Panc1 (cell line): ENCODE measurements at regions not wholly inside any gene's neighbourhood (a gene's known extent, or its start where the extent isn't known, plus 50 kb on each side); places are given as distances from the start of the nearest gene placed in this dataset.

Experiments
- ATAC-seq: fragments of 200-7000 bp; cut with Tn5 transposase; 2 replicates; pipeline ENCODE4 v1.9.1; 2020; ENCODE audit warnings: mild to moderate bottlenecking, moderate library complexity
- BruUV-seq: library from RNA; stranded (reverse); fragments of 400-500 nt; replicated peaks from 2 replicates; lab custom pipeline; 2021; lab: Mats Ljungman, UMichigan
- CTCF ChIA-PET: fragments of 300-600 bp; sonication (Branson Sonifier 250); formaldehyde crosslinking; loops from one replicate; lab custom pipeline; 2022; ENCODE audit warnings: antibody characterized with exemption; lab: Charles Lee
- POLR2A ChIA-PET: fragments of 300-600 bp; sonication (Branson Sonifier 250); formaldehyde crosslinking; loops from one replicate; lab custom pipeline; 2022; ENCODE audit warnings: antibody characterized with exemption; lab: Charles Lee
- DNase-seq: peaks from one replicate; pipeline ENCODE4 v3.0.0-alpha.2; 2010; ENCODE audit warnings: low read depth, low spot score
- H3K27ac ChIP-seq: 2 replicates; pipeline ENCODE4 v1.5.1; 2011; ENCODE audit warnings: mild to moderate bottlenecking, low read length, inconsistent platforms
- H3K27me3 ChIP-seq: fragments of 200-500 bp; sonication (Bioruptor generic); 2 replicates; pipeline ENCODE4 v1.6.0; 2014; ENCODE audit warnings: low read length, inconsistent platforms; ENCODE audit not compliant: control insufficient read depth, insufficient read depth
- H3K36me3 ChIP-seq: fragments of 200-500 bp; sonication (Bioruptor generic); 2 replicates; pipeline ENCODE4 v1.5.1; 2014; ENCODE audit warnings: inconsistent platforms, mild to moderate bottlenecking, low read length, moderate library complexity; ENCODE audit not compliant: control insufficient read depth, insufficient read depth
- H3K4me1 ChIP-seq: 2 replicates; pipeline ENCODE4 v1.5.1; 2011; ENCODE audit warnings: inconsistent platforms, mild to moderate bottlenecking, low read length, moderate library complexity; ENCODE audit not compliant: control insufficient read depth, insufficient read depth
- H3K4me3 ChIP-seq, 2 experiments: 2 replicates each; pipeline ENCODE4 v1.5.1; 2011 to 2012; ENCODE audit warnings: low read depth in 2 of 2, low read length in 2 of 2, mild to moderate bottlenecking in 2 of 2, inconsistent platforms in 1 of 2, moderate library complexity in 1 of 2
- H3K9me3 ChIP-seq: fragments of 200-500 bp; sonication (Bioruptor generic); 2 replicates; pipeline ENCODE4 v1.5.1; 2014; ENCODE audit warnings: low read depth, mild to moderate bottlenecking, inconsistent platforms, low read length, moderate library complexity; ENCODE audit not compliant: control insufficient read depth, insufficient read depth
- CTCF ChIP-seq: fragments of 450-650 bp; IDR thresholded peaks from 2 replicates; pipeline ENCODE4 v1.5.1; 2017; ENCODE audit warnings: mild to moderate bottlenecking
- POLR2AphosphoS5 ChIP-seq: IDR thresholded peaks from 2 replicates; pipeline ENCODE4 v1.6.1; 2012; ENCODE audit warnings: mild to moderate bottlenecking, low read depth, low read length, moderate library complexity
- REST ChIP-seq, 2 experiments: IDR thresholded peaks; 2 replicates each; pipeline ENCODE4 v1.6.1; 2011 to 2012; ENCODE audit warnings: low read depth in 2 of 2, control low read depth in 1 of 2, low read length in 1 of 2, mild to moderate bottlenecking in 1 of 2, moderate library complexity in 1 of 2; ENCODE audit not compliant: insufficient read depth in 1 of 2
- SIN3A ChIP-seq: IDR thresholded peaks from 2 replicates; pipeline ENCODE4 v1.6.1; 2012; ENCODE audit warnings: low read depth, mild to moderate bottlenecking, low read length, moderate library complexity, borderline replicate concordance; ENCODE audit not compliant: insufficient read depth
- TCF7L2 ChIP-seq: IDR thresholded peaks from 2 replicates; pipeline ENCODE4 v1.6.1; 2011; ENCODE audit warnings: mild to moderate bottlenecking, low read depth, low read length, inconsistent platforms
- in situ Hi-C: cut with HindIII; loops from 2 replicates; pipeline ENCODE4 v1.10.0; 2016; ENCODE audit warnings: low sequenced_read_pairs, low pct_unique_long_range_greater_than_20kb
- intact Hi-C: fragments of 100-400 bp; cut with micrococcal nuclease; formaldehyde crosslinking; loops from one replicate; pipeline ENCODE4 v1.10.0; 2022; ENCODE audit not compliant: unreplicated experiment

DNA sequence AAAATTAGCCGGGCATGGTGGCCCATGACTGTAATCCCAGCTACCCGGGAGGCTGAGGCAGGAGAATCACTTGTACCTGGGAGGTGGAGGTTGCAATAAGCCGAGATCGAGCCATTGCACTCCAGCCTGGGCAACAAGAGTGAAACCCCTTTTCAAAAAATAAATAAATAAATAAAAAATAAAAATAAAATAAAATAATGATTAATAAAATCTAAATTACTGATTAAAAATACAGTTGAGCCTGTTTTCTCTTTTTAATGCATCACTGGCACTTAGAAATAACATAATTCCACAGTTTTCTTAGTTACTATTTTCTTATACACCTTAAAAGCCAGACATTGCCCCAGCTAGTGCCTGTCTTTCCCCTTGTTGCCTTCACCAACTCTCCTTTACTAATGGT is 922.8 kb upstream of the GJE1 start:
- no peak for ATAC-seq
- Histone ChIP-seq H3K27ac (no peak overlapping the region), H3K27me3 (no peaks in the 10 kb centered on the region), H3K9me3 (no peaks in the 10 kb centered on the region), H3K36me3 (no peaks in the 10 kb centered on the region), H3K4me3 (no peak overlapping the region), H3K4me1 (no peaks in the 10 kb centered on the region)
- no TSS peak for BruUV-seq
- TF ChIP-seq CTCF: no peak
- TF ChIP-seq TCF7L2: no peak
- no peak for TF ChIP-seq POLR2AphosphoS5
- no peak for TF ChIP-seq SIN3A
- TF ChIP-seq REST (IDR thresholded peaks at IDR 0.05; ENCODE audit: insufficient read depth in 1 of 2, low read depth in 2 of 2, low read length in 1 of 2): no peak
- DNase-seq: no peak
- intact Hi-C loops: no loop called here
- POLR2A ChIA-PET: no interaction called here
- in situ Hi-C loops: no loop called here
- CTCF ChIA-PET: no interaction called here

DNA sequence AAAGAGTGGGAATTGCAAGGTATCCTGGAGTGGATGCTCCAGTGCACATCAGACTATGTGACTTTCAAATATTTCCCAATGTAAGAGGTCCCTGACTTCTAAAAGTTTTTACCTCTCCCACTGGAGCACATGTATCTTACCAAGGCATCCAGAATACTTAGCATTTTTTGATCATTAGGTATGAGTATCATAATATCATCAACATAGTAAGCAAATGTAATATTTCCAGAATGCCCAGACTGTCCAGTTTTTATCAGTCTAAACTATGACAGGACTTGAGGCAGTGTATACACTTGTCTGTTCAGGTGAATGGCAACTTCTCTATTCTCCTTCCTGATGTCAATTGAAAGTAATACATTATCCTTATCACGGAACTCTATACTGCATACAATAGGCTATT is 924.6 kb upstream of the GJE1 start:
- no peaks in the 10 kb centered on the region for H3K4me1 ChIP-seq
- H3K27me3 ChIP-seq: no peaks in the 10 kb centered on the region
- H3K27ac ChIP-seq: no peak overlapping the region
- H3K36me3 ChIP-seq: no peaks in the 10 kb centered on the region
- H3K4me3 ChIP-seq: no peak overlapping the region
- BruUV-seq: no TSS peak
- CTCF ChIA-PET: no interaction called here
- intact Hi-C loops (no loop called here), in situ Hi-C loops (no loop called here)
- no peak for TF ChIP-seq TCF7L2
- no peak for TF ChIP-seq REST (IDR thresholded peaks at IDR 0.05; ENCODE audit: insufficient read depth in 1 of 2, low read depth in 2 of 2, low read length in 1 of 2)
- TF ChIP-seq CTCF: no peak
- no peak for TF ChIP-seq SIN3A
- no peak for TF ChIP-seq POLR2AphosphoS5
- no peak for ATAC-seq
- POLR2A ChIA-PET: no interaction called here
- no peaks in the 10 kb centered on the region for H3K9me3 ChIP-seq
- no peak for DNase-seq
